Ishikawa (cell line): ENCODE measurements at regions not wholly inside any gene's neighbourhood (a gene's known extent, or its start where the extent isn't known, plus 50 kb on each side); places are given as distances from the start of the nearest gene placed in this dataset.

Source experiments
- CEBPB ChIP-seq: IDR thresholded peaks from 2 replicates; pipeline ENCODE4 v1.6.1; 2012
- CREB1 ChIP-seq: IDR thresholded peaks from 2 replicates; pipeline ENCODE4 v1.6.1; 2012; ENCODE audit warnings: low read depth
- EGR1 ChIP-seq: IDR thresholded peaks from 2 replicates; pipeline ENCODE4 v1.6.1; 2012
- EP300 ChIP-seq: IDR thresholded peaks from 2 replicates; pipeline ENCODE4 v1.6.1; 2012; ENCODE audit warnings: borderline replicate concordance
- FOXM1 ChIP-seq: IDR thresholded peaks from 2 replicates; pipeline ENCODE4 v1.6.1; 2012; ENCODE audit warnings: low read depth, borderline replicate concordance
- MAX ChIP-seq: IDR thresholded peaks from 2 replicates; pipeline ENCODE4 v1.6.1; 2012
- NFIC ChIP-seq: IDR thresholded peaks from 2 replicates; pipeline ENCODE4 v1.6.1; 2012
- RAD21 ChIP-seq: IDR thresholded peaks from 2 replicates; pipeline ENCODE4 v1.6.1; 2012; ENCODE audit warnings: low read depth
- REST ChIP-seq: IDR thresholded peaks from 2 replicates; pipeline ENCODE4 v1.6.1; 2012; ENCODE audit warnings: low read depth, mild to moderate bottlenecking
- TAF1 ChIP-seq: IDR thresholded peaks from 2 replicates; pipeline ENCODE4 v1.6.1; 2012; ENCODE audit warnings: low read depth, mild to moderate bottlenecking
- TCF12 ChIP-seq: IDR thresholded peaks from 2 replicates; pipeline ENCODE4 v1.6.1; 2012; ENCODE audit warnings: low read depth
- TEAD4 ChIP-seq: IDR thresholded peaks from 2 replicates; pipeline ENCODE4 v1.6.1; 2012
- USF1 ChIP-seq: IDR thresholded peaks from 2 replicates; pipeline ENCODE4 v1.6.1; 2012
- YY1 ChIP-seq: IDR thresholded peaks from 2 replicates; pipeline ENCODE4 v1.6.1; 2012; ENCODE audit warnings: low read depth
- ZBTB7A ChIP-seq: IDR thresholded peaks from 2 replicates; pipeline ENCODE4 v1.6.1; 2012; ENCODE audit warnings: low read depth

- TF ChIP-seq TCF12 (no peak), CEBPB (no peak), EGR1 (no peak), TAF1 (no peak), FOXM1 (no peak), CREB1 (no peak), REST (no peak), NFIC (no peak), MAX (no peak), EP300 (no peak), ZBTB7A (no peak)
Measured at GRCh38 chr10:113493882-113494301, 59.0 kb upstream of the HABP2 start.

GRCh38 chr10:113494761-113495160, 58.1 kb upstream of the HABP2 start:
- TF ChIP-seq TAF1 (no peak), ZBTB7A (no peak), REST (no peak), NFIC (no peak), FOXM1 (no peak), CREB1 (no peak), EGR1 (no peak), CEBPB (no peak), YY1 (no peak), EP300 (no peak), RAD21 (no peak), TEAD4 (no peak), TCF12 (no peak), USF1 (no peak), MAX (no peak)

GRCh38 chr10:113495553-113495952, 57.3 kb upstream of the HABP2 start:
- TF ChIP-seq EP300: no peak
- no peak for TF ChIP-seq EGR1
- TF ChIP-seq USF1: no peak
- TF ChIP-seq RAD21: no peak
- no peak for TF ChIP-seq CEBPB
- no peak for TF ChIP-seq ZBTB7A
- TF ChIP-seq CREB1: no peak
- no peak for TF ChIP-seq YY1
- no peak for TF ChIP-seq TAF1
- no peak for TF ChIP-seq TEAD4
- no peak for TF ChIP-seq REST
- TF ChIP-seq MAX: no peak

GRCh38 chr10:113496111-113497109, 56.4 kb upstream of the HABP2 start:
- no peak for TF ChIP-seq NFIC
- TF ChIP-seq ZBTB7A: no peak
- TF ChIP-seq REST: no peak
- TF ChIP-seq CEBPB: no peak
- no peak for TF ChIP-seq EP300
- no peak for TF ChIP-seq RAD21
- no peak for TF ChIP-seq TAF1
- TF ChIP-seq MAX: no peak
- TF ChIP-seq USF1: no peak
- TF ChIP-seq TEAD4: no peak
- no peak for TF ChIP-seq TCF12
- TF ChIP-seq FOXM1: no peak
- TF ChIP-seq CREB1: no peak
- TF ChIP-seq EGR1: no peak
- TF ChIP-seq YY1: no peak
